GM21619 (cell line): ENCODE measurements at regions not wholly inside any gene's neighbourhood (a gene's known extent, or its start where the extent isn't known, plus 50 kb on each side); places are given as distances from the start of the nearest gene placed in this dataset.
"Not testable (repeated sequence)": the region's sequence is repeated elsewhere in the genome, so short reads cannot be mapped to it uniquely, and the experiment has no call there.

Source experiments
- ATAC-seq: cut with Tn5 transposase; IDR thresholded peaks from one replicate; pipeline ENCODE4 v1.9.1; 2021; ENCODE audit not compliant: unreplicated experiment

DNA sequence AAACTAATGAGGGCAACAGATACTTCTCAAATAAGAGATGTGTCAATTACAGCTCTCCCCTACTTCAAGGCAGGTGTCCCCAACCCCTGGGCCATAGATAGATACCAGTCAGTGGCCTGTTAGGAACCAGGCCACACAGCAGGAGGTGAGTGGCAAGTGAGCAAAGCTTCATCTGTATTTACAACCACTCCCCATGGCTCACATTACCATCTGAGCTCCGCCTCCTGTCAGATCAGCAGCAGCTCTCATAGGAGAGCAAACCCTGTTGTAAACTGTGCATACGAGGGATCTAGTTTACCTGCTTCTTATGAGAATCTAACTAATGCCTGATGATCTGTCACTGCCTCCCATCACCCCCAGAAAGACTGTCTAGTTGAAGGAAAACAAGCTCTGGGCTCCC, 422.1 kb downstream of the GJA1 start:
- ATAC-seq = no peak

DNA sequence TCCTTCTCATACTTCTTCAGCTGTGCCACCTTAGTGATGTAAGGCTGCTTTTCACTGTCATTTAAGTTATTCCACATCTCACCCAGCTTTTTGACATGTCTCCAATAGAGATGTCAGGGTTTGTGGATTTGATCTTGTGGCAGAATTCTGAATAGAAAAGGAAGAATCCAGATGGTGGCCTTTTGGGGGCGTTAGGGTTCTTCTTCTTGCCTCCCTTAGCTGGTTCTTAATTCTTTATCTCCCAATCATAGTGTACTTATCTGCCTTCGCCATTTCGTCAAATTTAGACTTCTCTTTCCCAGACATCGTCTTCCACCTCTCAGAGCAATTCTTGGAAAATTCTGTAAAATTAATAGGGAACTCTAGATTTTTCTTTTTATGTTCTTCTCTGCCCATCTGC, 422.9 kb downstream of the GJA1 start:
- ATAC-seq = no peak

DNA sequence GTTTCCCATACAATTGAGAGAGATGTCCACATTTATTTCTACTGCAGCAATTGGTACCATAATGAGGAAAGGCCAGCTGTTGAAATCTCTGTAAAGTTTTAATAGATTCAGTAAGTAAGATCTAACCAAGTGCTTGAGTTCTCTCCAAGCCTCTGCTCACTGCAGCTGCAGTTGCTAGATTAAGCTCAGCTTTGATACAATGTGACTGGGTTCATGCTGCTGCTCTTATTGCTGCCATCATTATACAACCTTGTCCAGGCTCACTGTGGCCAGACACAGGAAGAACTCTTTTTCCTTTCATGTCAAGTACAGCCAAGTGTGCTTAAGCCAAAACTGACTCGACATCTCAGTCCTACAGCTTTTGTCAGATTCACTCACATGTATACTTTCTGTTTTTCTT, 423.5 kb downstream of the GJA1 start:
- ATAC-seq = no peak

DNA sequence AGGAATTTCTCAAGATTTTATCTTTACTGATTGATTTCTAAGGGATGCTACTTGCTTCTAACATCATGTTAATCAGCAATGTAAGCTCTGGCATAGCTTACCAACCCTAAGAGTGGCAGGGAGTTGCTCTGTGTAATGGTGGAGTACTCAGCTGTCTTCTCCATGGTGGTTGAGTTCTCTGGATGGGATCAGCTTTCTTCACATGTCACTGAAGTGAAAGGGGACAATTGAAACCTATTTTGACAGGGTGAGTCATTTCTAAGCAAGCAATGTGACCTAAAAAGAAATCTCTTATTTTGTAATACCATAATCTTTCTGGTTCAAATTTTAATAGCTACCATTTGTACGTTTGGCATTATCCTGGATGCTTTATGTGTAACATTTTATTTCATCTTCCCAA, 430.4 kb downstream of the GJA1 start:
- no peak for ATAC-seq

DNA sequence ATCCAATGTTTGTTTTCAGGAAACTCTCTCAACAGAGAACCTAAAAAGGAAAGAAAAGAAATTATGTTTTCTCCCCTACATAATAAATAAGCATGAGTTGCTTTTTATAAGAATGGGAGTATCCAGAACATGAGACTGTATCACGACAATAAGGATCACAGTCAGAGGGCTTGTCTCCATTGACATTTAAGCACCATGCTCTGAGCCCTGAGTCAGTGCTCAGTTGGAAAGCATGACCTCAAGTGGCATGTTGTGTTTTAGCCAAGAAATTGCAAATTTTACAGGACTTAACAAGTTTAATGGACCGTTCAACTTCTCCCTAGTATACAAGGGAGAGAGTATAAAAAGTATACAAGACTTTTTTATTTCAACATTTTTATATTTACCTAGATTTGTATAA, 431.6 kb downstream of the GJA1 start:
- no peak for ATAC-seq

DNA sequence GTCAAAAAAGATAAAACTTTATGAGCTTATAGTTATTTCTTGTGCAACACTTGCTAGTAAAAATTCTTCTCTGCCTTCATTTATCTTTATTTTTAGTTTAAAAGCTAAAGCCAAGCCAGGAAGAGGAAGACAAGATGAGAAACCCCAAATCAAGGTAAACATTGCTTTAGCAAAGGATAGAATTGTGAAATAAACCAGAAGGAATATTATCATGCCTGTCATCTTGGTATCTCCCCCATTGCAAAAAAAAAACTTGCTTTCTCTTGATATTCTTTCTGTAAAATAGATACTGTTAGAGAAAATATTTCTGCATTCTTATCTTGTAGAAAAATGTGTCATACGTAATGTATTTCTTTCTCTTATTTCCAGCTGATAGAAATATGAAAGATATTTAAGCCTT, 432.8 kb downstream of the GJA1 start:
- ATAC-seq = no peak

DNA sequence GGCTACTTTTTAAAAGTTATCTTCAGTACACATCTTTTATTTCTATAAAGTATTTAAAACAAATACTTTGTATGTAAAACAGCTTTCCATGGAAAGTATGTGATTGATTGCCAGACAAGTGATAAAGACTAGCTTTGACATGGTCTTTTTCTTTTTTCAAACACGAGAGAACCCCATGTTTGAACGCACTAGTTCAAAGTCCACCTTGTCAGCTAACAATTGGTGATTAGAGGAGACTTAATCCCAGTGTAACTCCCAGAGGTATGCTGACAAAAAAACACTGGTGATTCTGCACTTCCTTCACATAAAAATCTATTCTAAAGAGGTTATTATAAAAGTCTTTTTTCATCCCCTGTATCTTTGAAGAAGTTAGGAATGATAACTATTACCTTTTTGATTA, 438.1 kb downstream of the GJA1 start:
- no peak for ATAC-seq

DNA sequence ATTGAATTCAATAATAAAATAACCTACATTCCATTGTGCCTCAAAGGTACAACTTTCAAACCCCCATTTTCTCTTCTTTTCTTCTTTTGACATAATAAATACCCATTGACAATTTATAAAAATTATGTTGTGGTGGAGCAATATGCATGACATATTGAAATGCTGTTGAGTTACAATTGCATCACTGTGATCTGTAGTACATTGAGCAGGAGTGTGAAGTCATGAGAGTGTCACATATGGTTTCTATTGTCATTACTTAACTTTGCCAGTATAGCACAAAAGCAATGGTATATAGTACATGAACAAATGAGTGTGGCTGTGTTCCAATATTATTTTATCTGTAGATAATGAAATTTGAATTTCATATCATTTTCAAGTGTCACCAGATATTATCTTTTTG, 441.3 kb downstream of the GJA1 start:
- ATAC-seq = no peak

DNA sequence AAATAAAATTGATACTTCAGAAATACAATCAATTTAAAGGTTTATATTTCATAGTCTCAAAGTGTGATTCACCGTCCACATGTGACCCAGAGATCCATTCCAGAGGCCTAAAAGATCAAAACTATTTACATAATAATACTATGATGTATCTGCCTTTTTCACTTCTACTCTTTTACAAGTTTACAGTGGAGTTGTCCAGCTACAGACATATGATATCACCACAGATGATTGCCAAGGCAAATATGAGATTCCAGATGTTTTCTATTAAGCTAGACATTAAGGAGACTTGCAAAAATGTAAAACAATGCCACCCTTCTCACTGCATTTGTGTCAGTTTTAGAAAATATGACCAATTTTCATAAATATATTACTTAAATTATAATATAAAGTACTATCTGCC, 443.7 kb downstream of the GJA1 start:
- no peak for ATAC-seq

DNA sequence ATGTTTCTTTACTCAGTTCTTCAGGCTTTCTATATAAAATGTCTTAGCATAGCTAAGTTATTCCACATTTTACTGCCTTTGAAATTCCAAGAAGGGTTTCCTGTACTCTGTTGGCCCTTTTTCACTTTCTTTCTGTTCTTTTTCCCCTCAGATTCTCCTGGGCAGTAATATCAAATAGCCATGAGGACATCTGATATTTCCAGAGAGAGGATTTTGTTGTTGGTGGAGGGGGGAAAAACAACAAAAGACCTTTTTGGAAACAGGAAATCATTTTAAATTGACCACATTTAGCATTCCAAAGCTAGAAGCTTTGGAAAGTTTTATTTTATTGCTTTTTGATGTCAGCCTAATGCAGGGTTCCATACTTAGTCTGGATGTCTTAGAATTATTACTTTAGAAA, 445.4 kb downstream of the GJA1 start:
- ATAC-seq = no peak

DNA sequence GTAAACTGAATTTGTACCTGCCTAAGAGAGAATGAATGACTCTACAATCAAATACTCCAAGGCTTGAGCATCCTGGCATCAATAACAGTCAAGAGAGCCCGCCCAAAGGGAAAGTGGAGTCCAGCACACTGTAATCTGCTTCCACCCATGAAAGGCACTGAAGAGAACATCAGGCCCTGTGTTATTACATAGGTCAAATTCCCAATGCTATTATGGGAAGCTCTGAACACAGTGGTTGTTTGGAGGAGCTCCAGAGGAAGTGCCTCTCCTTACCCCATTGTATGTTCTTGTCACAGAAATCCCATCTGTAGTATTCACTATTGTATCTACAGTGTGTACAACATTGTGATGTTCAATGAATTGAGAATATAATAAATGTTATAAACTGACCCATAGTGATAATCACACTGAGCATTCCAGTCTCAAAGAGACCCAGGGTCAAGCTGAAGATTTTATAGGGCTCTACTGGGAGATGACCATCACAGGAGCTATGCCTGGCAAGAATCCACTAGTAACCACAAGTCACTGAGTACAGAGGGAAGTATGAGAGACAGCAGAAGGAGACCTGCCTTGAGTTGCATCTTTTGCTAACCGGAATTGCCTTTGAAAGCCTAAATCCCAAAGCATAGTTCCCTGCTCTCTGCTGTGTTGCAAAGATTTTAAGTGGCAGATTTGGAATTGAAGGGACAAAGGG, 446.7 kb downstream of the GJA1 start:
- no peak for ATAC-seq

DNA sequence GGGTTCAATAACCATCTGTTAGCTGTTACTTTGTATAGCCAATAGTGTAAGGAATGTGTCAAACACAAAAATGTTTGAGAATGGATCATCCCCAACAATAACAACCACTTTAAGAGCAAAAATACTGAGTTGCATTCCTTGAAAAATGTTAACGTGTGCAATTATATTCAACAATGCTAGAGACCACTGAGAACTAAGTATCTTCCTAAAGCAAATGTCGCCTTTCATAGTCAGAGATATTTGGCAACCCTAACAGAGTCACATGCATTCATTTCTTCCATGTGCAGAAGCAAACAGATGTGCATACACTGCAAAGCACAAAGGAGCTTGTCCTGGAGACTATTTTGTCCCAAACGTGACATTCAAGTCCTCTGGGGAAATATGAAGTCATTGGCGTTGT, 448.6 kb downstream of the GJA1 start:
- ATAC-seq = no peak

DNA sequence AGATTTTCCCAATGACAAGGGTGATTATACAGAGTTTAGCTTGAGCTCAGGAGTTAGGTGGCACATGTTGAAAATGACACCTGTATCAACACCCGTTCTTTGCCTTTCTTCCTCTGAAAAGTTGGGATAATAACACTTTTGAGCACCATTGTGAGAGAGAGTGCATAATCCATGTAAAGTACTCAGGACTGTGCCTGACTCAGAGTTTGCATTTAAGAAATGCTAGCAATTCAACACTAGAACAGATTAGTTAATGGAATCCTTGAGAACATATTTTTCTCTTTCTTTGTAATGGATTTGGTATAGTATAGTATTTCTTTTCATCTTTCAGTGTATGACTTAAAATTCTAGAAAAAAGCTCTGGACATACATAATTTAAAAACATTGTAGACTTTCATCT, 449.2 kb downstream of the GJA1 start:
- ATAC-seq = no peak

DNA sequence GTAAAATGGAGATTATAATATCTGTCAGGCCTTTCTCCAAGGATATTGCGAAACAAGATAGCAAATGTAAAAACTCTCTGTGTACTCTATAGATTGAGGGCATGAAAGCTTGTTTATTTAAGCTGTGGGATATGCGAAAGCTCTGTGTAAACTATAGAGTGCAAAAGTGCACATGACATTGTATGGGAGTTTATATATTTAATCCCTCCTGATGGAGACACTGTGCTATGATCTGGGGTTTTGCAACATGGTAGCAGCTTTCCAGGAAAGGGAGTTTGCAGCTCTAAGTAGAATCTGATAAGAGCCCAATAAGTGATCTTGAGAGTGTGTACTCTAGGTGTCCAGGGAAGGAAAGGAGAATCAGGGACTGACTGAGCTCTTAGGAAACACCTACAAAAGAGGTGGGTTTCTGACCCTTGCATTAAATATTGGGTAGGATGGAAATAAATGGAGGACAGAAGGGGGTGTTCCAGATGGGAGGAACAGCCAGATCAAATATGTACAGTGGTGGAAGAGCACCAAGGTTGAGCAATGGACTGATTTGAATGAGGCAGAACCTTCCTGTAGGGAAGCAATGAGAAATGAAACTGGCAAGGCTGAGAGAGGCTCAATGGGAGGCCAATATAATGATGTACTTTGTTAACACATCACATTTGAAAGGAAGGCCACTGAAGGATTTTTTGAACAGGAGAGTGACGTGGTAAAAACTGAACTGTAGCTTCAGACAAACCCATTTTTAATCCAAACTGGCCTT, 450.1 kb downstream of the GJA1 start:
- no peak for ATAC-seq

DNA sequence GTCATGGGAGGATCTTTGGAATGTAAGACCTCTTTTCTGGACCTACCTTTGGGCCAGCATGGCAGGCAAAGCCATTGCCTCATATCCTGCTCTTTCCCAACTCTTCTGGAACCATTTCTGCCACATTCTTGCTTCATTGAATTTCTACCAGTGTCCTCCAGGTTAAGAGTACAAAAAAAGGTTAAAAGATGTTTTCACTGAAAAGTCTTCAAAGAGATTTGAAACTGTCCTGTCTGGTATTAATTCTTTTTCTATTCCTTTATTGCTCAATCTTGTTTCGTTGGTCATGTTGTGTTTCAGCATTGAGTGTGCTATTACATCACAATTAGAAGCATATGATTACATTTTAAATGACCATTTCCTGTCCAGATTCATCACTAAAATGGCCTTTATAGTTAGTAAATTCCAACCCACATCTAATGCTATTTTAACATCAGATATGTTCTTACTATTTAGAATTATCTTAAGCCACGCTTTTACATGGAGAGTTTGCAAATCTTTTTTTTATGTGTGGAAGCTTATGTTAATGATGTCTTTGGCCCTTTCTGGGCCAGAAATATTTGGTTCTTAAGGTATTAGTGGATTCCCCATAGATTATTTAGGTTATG, 450.9 kb downstream of the GJA1 start:
- ATAC-seq = no peak

DNA sequence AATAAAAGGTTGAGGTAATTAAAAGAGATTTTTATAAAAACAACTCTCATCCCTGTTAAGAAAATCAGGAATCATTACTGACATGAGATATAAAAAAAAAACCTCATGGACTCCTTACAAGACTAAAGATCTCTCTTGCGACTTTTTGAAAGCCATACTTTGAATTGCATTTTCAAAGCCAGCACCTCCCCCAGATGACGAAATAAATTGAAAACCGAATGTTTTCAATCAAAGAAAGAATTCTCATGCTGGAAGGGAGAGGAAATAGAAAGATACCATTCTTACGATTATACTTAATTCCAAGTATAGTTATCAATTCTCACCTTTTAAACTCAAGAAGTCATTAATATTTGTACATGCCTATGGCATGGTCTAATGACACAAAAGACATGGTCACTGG, 452.3 kb downstream of the GJA1 start:
- no peak for ATAC-seq

DNA sequence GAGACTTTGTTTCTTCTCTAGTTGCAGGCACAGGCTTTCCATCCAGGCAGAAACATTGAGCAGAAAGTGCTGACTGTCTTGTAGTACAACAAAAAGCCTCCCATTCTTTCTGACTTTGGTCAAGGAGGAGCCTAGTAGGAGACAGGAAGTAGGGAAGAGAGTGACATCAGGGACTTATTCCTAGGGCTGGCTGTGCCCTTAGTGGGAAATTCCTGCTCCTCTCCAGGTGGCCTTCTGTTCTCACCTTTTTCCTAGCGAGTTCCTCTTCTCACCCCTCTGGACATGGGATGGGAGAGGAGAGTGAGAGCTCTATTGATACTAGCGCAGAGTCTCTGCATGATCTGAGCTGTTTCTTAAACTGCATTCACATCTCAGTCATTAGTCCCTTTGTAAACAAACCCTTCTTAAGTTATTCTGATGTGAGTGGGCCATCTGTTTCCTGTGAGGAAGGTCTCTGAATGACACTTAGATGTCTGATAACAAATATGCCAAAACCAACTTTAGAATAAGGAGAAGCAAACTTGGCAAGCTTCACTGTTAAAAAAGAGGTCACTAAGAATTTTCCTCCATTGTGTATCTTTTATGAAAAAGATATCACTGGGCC, 455.0 kb downstream of the GJA1 start:
- ATAC-seq = no peak

DNA sequence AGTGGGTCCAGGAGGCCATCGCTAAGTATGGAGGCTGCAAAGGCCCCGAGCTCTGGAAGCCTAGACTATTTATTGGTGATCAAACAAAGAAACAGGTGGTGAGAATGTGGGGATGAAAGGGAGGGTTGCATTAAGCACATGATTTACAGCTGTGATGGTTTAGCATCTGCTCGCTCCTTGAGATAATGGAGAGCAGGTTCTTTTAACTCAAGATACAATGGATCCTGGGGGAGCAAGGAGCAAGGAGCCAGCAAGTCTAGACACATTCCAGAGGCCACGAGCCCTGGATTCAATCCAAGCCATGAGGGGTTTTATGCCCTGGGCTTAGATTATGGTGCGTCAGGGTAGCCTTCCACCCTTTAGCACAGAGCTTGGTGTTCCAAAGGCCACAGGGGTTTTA, 460.3 kb downstream of the GJA1 start:
- not testable (repeated sequence) for ATAC-seq

DNA sequence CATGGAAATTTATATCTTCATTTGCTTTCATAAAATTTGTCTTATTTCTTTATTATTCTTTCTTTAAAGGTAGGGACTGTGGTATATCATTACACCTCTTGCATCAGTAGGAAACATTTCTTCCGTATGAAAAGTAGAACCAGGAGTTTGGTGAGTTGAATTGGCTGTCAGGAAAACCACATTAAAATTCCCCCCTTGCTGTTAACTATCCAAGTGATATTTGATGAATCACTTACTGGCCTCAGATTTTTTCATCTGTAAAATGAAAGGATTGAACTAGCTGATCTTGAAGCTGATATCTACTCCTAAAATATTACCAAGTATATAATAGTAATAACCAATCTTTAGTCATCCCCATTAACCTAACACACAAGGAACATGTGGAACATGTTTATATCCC, 460.9 kb downstream of the GJA1 start:
- ATAC-seq = no peak

DNA sequence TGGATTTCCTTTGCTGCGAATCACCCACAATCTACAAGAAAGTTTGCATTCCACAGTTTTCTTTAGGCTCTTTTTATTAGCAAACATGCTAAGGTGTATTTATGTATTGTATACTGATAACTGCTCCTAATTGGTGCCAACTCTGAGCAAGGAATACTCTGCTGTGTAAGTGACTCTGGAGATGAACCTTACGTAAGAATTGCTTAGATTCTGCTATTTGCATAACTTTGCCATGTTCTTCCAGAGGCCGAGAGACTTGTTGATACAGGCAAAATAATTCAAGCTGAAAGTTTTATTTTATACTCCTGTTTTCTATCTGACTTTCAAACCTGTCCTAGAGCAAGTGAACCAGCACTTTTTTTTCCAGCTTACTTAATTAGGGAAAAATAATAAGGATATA, 461.3 kb downstream of the GJA1 start:
- ATAC-seq = no peak

DNA sequence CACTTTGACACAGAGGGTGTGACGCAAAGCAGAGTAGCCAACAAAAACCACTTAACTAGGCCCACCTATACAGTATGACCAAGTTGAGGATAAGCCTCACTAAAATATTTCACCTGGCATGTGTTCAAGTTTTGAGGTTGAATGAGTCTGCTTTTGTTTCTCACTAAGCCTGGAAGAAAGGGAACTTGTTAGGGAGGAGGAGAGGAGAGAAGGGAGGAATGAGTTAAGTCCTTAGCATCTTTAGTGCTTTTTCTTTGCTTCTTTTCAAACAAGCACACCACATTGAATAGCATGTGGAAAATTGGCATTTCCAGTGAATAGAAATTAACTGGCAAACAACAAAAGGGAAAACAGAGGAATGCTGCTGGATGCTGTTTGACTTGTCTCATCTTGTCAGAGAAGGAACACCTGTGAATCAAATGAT, 461.9 kb downstream of the GJA1 start:
- ATAC-seq = no peak

DNA sequence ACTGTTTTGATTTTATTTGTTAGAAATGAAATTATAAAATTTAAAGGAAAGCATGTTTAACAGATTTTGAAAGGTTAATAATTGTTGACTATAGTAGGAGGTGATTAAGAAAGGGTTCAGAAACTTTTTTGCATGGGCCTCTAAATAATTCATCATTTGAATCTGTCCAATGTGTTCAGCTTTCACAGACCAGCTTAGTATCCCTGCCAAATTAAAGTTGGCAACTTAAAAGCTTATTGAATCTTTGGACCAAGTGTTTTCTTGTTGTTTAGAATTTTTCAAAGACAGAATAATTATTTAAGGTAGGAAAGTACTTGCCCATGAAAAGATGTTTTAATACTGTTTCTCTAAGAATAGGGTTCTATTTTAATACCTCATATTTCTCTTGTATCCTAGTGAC, 466.0 kb downstream of the GJA1 start:
- ATAC-seq = no peak
